ENCODE measurements at regions not wholly inside any gene's neighbourhood (a gene's known extent, or its start where the extent isn't known, plus 50 kb on each side); places are given as distances from the start of the nearest gene placed in this dataset.

GRCh38 chr6:94651239-94651638 lies 926.1 kb upstream of the MANEA start:
- H3K9me3 Mint-ChIP-seq = peaks cover 15% of the 10 kb centered on the region
- no peak for DNase-seq (ENCODE audit: low spot score in 2 of 2, unreplicated experiment in 2 of 2)
- no peak for TF ChIP-seq CTCF (IDR thresholded peaks at IDR 0.05; ENCODE audit: unreplicated experiment)
- no peaks in the 10 kb centered on the region for H3K36me3 Mint-ChIP-seq
- H3K27me3 Mint-ChIP-seq (ENCODE audit: low read depth) = no peaks in the 10 kb centered on the region
- no peak overlapping the region for H3K27ac Mint-ChIP-seq
- H3K4me1 Mint-ChIP-seq = no peaks in the 10 kb centered on the region
- H3K4me3 Mint-ChIP-seq = no peak overlapping the region

GRCh38 chr6:94645191-94645590 lies 932.1 kb upstream of the MANEA start:
- Mint-ChIP-seq H3K27ac (no peak overlapping the region), H3K9me3 (no peaks in the 10 kb centered on the region), H3K27me3 (ENCODE audit: low read depth) (no peaks in the 10 kb centered on the region), H3K4me1 (no peaks in the 10 kb centered on the region), H3K36me3 (no peaks in the 10 kb centered on the region), H3K4me3 (no peak overlapping the region)
- no peak for DNase-seq (ENCODE audit: low spot score in 2 of 2, unreplicated experiment in 2 of 2)
- TF ChIP-seq CTCF (IDR thresholded peaks at IDR 0.05; ENCODE audit: unreplicated experiment) = no peak

GRCh38 chr6:94639564-94639963 lies 937.8 kb upstream of the MANEA start:
- DNase-seq (ENCODE audit: low spot score in 2 of 2, unreplicated experiment in 2 of 2) = no peak
- Mint-ChIP-seq H3K27ac (no peak overlapping the region), H3K9me3 (no peaks in the 10 kb centered on the region), H3K4me1 (peaks cover 8% of the 10 kb centered on the region), H3K4me3 (no peak overlapping the region), H3K36me3 (no peaks in the 10 kb centered on the region), H3K27me3 (ENCODE audit: low read depth) (no peaks in the 10 kb centered on the region)
- no peak for TF ChIP-seq CTCF (IDR thresholded peaks at IDR 0.05; ENCODE audit: unreplicated experiment)

- TF ChIP-seq CTCF (IDR thresholded peaks at IDR 0.05; ENCODE audit: unreplicated experiment) = no peak
- peaks cover 8% of the 10 kb centered on the region for H3K4me1 Mint-ChIP-seq
- H3K36me3 Mint-ChIP-seq = no peaks in the 10 kb centered on the region
- H3K9me3 Mint-ChIP-seq = no peaks in the 10 kb centered on the region
- H3K27me3 Mint-ChIP-seq (ENCODE audit: low read depth) = no peaks in the 10 kb centered on the region
- no peak overlapping the region for H3K4me3 Mint-ChIP-seq
- no peak for DNase-seq (ENCODE audit: low spot score in 2 of 2, unreplicated experiment in 2 of 2)
- H3K27ac Mint-ChIP-seq = no peak overlapping the region
Measured at GRCh38 chr6:94636780-94637385, 940.5 kb upstream of the MANEA start.

GRCh38 chr6:94623586-94623985 lies 953.7 kb upstream of the MANEA start:
- H3K4me3 Mint-ChIP-seq = no peak overlapping the region
- H3K27ac Mint-ChIP-seq = no peak overlapping the region
- DNase-seq (ENCODE audit: low spot score in 2 of 2, unreplicated experiment in 2 of 2) = no peak
- no peaks in the 10 kb centered on the region for H3K36me3 Mint-ChIP-seq
- H3K27me3 Mint-ChIP-seq (ENCODE audit: low read depth) = no peaks in the 10 kb centered on the region
- no peaks in the 10 kb centered on the region for H3K4me1 Mint-ChIP-seq
- TF ChIP-seq CTCF (IDR thresholded peaks at IDR 0.05; ENCODE audit: unreplicated experiment) = no peak
- H3K9me3 Mint-ChIP-seq = no peaks in the 10 kb centered on the region

- Mint-ChIP-seq H3K27ac (no peak overlapping the region), H3K36me3 (no peaks in the 10 kb centered on the region), H3K4me3 (no peak overlapping the region), H3K9me3 (no peaks in the 10 kb centered on the region), H3K27me3 (ENCODE audit: low read depth) (no peaks in the 10 kb centered on the region), H3K4me1 (no peaks in the 10 kb centered on the region)
- no peak for TF ChIP-seq CTCF (IDR thresholded peaks at IDR 0.05; ENCODE audit: unreplicated experiment)
- no peak for DNase-seq (ENCODE audit: low spot score in 2 of 2, unreplicated experiment in 2 of 2)
Measured at GRCh38 chr6:94622783-94623182, 954.6 kb upstream of the MANEA start.
